HG03097 (cell line): ENCODE measurements at regions not wholly inside any gene's neighbourhood (a gene's known extent, or its start where the extent isn't known, plus 50 kb on each side); places are given as distances from the start of the nearest gene placed in this dataset.
"Not testable (repeated sequence)": the region's sequence is repeated elsewhere in the genome, so short reads cannot be mapped to it uniquely, and the experiment has no call there.

Source experiments
- ATAC-seq: cut with Tn5 transposase; IDR thresholded peaks from one replicate; pipeline ENCODE4 v1.9.1; 2021; ENCODE audit not compliant: unreplicated experiment, low FRiP score

DNA sequence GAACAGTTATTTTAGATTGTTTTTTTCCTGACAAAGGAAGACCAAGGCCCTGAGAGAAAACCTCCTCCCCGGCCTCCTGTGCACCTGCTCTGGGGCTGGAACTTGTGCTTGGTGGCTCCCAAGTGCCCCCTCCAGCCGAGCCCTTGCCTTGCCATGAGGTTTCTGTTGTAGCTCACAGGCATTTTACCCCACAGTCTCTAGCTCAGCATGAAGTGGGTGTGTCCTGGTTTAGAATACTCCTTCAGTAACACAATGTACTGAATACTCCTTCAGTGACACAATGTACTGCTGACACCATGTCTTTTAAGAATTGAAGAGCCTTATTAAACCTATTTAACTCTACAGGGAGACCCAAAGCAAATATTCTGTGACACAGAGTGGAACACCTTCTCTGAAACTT, 116.1 kb downstream of the OR4M2 start:
- ATAC-seq: not testable (repeated sequence)

DNA sequence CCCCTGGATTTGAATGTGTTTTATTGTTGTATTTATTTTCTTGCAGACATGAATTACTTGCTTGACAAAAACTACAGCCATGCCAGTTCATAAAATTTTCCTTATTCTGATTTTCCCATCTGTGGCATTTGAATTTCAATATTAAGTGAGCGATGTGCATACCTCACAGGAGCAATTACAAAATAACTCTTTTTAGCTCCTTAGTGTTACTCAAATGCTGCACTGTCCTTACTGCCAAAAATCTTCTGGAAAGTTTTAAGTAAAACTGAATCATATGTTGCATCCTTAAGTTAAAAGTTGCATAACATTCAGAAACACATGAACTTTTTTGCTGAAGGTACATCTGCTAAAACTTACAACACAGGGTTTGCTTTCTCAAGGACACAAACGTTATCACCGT, 120.1 kb downstream of the OR4M2 start:
- not testable (repeated sequence) for ATAC-seq

DNA sequence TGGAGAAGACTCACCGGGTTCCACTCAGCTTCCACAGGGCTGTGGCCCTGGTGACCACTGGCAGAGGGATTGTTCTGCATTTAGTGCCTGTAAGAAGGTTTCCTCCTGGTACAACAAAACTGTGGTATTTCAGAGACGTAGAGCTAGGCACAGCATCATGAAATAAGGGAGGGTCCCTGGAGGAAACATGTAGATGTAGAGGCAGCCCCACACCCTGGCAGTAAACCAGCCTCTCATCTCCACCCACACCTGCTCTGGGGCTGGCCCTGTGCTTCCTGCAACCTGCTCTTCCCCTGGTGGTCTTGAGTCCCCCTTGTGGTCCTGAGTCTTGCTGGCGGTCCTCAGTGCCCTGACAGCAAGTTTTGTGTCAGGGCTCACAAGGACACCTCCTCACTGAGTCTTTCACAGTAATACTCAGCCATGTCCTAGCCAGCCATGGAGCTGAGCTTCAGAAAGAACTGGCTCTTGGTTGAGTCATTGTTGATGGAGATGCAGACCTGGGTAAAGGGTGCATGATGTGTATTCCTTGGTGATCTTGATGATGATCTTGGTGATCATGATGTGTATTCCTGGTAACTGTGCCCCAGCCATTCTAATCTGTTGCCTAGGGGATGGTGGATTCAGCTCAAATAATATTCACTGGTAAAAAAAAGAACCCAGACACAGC, 121.8 kb downstream of the OR4M2 start:
- ATAC-seq: not testable (repeated sequence)

DNA sequence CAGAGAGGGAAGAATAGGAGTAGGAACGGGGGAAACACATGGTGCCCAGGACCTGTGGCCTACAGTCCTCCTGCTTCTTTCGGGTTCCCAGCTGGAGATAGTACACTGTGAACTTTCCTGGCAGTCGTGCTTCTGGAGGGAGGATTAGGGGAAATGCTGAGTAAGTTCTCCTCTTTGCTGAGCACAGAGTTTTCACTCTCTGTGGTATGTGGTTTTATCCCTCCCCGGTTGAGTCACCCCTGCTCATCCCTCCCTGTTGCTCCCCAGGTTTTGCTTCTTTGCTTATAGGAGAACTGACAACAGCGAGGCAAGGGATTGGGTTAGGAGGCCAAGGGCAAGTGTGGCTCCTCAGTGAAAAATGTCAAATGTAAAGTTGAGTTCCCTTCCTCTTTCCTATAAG, 122.9 kb downstream of the OR4M2 start:
- ATAC-seq: not testable (repeated sequence)

DNA sequence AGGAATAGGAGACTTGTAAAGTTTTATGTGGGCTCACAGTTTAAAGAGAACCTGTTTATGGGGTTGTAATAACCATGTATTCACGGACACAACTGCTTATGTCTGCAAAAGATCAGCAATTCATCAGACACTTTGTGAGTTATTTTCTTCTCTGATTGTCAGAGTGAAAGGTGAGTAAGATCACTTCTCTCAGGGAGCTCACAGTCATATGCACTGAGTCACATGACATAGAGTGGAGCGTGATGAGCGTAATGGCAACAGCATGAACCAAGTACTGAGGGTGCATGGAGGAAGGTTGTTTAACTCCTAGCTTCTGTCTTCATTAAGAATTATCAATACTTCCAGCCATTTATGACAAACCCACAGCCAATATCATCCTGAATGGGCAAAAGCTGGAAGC, 128.8 kb downstream of the OR4M2 start:
- not testable (repeated sequence) for ATAC-seq

DNA sequence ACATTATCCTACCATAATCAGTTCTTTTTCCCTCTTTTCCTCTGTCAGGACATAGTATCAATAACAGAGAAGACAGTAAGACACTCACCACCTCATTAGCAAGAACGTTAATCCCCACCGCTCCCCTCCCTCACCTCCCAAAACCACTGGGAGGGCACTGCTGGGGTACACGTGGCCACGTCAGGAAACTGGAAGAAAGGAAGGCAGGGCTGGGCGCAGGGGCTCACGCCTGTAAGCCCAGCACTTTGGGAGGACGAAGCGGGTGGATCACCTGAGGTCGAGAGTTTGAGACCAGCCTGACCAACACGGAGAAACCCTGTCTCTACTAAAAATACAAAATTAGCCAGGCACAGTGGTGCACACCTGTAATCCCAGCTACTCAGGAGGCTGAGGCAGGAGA, 142.3 kb downstream of the OR4M2 start:
- not testable (repeated sequence) for ATAC-seq

DNA sequence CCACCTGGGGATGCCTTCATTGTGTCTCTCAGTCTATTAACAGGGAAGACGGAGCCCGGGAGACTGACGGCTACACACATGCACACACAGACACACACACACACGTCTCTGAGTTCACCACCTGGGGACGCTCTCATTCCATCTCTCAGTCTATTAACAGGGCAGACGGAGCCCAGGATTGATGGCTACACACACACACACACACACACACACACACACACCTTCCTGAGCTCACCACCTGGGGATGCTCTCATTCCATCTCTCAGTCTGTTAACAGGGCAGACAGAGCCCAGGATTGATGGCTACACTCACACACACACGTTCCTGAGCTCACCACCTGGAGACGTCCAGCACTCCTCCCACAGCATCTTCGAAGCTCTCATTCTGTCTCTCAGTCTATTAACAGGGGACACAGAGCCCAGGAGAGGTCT, 143.9 kb downstream of the OR4M2 start:
- no peak for ATAC-seq

DNA sequence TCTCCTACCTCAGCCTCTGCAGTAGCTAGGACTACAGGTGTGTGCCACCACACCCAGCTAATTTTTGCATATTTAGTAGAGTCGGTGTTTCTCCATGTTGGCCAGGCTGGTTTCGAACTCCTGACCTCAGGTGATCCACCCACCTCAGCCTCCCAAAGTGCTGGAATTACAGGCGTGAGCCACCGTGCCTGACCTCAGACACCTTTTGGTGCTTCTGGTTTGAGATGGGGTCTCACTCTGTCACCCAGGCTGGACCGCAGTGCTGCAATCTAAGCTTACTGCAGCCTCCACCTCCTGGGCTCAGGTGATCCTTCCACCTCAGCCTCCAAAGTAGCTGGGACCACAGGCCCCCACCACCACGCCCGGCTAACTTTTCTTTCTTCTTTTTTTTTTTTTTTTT, 144.6 kb downstream of the OR4M2 start:
- not testable (repeated sequence) for ATAC-seq

DNA sequence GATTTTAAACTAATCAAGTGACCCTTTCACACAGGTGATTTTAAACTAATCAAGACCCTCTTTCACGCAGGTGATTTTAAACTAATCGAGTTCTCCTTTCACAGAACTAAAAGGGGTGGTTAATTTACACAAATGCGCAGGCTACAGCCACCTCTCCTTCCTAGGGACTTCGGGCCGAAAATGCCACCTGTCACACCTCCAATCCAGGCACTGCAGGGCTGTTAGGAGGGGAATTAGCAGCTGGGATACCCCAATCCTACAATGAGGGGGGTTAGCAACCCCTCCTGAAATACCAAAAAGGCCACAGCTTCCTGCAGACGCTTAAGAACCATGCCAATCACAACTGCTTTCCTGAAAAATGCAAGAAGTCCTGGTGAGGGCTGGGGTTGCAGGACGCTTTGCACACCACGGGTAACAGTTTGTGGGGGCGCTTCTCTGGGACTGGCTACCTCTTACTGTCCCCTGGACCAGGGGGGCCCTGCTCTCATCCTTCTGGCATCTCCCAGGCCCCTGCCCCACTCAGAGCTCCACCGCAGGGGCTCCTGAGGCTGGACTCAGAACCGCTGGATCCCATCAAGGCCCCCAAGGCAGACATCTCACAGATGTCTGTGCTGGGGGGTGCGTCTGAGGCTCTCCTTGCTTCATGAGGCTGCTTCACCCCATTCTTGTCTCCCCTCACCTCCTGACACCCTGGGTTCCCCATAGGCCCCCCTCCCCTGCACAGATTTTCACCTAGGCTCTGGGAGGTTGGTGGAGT, 145.9 kb downstream of the OR4M2 start:
- ATAC-seq: no peak

DNA sequence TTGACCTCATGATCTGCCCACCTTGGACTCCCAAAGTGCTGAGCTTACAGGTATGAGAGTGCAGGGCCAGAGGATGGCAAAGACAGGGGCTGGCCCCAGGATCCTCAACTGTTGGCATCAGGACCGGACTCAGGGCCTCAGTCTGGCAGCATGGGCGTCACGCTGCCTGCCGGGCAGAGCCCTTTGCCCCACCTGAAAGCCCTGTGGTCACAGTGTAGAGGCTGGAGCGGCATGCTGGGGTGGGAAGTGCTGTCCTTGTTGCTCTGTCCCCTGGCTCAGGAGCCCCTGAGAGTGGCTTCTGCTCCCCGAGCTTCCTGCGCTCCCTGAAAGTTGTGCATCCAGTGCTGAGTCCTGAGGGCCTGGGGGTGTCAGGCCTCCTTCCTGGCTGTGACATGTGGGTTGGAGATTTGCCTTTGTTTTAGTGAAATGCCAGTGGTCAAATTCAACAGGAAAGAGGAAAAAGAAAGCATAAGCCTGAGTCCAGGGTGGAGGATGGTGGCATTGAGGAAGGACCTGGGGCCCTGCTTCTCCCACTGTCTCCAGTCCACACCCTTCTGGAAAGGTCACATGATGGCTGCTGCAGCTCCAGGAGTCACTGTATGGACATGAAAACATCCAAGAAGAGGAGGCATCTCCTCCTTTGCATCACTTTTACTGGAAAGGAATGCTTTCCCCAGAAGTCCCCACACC, 147.2 kb downstream of the OR4M2 start:
- ATAC-seq: no peak

DNA sequence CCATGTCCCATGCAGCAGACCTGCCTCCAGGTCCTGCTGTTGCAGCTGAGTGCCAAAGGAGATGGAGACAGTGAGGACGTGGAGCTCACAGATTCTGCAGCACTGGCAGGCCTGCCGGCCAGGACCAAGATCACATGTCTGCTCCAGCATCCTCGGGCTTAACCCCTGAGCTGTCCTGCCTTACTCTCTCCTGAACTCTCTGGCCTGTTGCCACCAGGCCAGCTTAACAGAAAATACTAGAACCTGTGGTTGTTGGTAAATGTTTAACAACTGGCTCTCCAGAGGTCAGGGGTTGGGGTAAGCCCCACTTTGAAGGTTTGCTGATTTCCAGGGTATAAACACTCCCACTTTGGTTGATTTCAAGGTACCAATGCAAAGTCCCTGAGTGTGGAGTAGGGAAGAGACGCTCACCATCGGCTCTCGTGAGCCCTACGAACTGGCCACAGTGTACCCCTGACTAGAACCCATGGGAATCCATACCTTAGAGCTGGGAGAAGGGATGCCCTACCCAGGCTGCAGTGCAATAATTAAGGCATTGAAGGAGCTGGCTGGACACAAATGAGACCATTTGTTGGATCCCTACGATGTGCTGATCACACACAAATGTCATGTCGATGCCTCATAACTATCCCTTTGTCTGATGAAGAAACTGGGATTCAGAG, 147.9 kb downstream of the OR4M2 start:
- ATAC-seq: no peak

DNA sequence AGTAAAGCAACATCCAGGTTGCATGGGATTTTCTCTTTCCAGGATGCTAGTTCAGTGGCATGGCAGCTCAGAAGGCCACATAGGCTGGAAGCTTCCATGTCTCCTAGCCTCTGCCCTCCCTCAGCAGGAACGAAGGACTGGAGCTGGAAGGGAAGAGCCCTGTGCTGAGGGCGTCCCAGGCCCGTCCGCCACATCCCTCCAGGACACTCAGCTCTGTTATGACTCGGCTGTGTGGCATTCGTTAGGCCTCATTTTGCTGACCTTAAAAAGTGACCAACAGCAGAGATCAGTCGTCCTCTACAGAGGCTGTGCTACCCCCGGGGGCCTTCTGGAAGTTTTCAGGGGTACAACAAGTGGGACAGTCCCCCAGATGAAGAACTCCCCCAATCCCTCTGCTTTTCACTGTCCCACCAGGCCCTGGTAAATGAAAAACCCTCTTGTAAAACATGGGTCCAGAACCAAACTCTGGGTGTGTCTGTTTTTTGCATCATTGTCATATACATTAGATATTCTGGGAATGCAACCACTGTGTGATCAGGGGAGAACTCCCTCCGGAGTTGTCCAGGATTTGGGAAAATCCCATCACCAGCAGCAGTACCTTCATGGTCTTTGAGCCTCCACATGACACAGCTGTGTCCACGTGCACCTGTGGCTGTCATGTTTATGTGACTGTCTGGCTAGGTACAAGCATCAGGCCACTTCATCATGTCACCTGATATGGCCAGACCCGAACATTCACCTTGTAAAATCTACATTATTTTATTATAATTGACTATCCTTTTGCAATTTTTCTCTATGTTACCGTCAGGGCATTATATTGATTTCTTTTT, 149.9 kb downstream of the OR4M2 start:
- ATAC-seq: no peak

DNA sequence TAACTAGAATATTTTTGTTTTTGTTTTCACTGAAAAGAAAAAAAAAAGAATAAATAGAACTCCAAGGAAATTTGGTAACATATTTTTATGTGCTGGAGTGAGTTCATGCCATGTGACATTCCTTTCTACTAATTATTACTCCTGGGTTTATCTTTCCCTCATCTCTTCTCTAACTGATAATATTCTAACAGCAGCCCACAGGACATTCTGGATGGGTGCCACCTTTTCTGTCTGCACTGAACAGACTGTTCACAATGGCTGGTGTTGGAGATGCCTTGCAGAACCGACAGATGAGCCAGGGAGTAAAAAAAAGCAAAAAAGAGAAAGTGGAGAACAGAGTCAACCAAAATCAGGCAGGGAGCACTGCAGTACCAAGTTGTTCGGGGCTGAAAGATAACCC, 151.3 kb downstream of the OR4M2 start:
- ATAC-seq: no peak

DNA sequence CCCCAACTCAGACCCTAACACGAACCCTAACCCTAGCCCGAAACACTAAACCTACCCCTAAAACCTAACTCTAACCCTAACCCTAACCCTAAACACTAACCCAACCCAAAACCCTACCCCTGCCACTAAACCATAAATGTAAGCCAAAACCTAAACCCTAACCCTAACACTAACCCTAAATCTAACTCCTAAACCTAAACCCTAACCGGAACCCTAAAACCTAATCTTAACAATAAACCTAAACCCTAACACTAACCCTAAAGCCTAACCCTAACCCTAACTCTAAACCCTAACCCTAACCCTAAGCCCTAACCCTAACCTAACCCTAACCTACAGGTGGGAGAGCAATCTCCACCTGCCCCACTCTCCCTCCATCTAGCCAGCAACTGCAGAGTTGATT, 152.3 kb downstream of the OR4M2 start:
- no peak for ATAC-seq

DNA sequence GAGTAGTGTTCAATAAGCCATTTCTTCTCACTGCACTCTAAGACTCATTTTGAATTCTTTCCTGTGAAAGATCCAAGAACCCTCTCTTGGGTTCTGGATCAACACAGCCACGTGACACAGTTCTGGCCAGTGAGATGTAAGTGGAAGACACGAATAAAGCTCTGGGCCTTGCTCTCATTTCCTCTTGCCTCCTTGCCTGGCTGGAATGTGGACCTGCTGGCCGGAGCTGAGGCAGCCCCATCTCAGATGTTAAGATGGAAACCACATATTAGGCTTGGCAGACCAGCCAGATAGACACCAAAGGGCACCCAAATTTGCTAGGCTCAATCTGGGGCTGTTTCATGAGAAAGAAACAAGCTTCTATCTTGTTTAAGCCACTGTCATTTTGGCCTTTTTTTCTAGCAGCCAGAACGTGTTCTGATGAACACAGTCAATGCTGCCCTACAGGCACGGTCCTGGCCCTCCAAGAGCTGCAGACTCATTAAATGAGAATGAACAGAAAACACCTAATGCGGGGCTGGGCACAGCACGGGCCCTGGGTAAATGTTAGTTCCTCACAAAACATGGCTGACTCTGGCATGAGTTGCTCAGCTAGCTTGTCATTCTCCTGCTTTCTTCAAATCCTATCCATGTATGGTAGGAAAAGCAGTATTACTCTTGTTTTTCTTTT, 155.1 kb downstream of the OR4M2 start:
- not testable (repeated sequence) for ATAC-seq

DNA sequence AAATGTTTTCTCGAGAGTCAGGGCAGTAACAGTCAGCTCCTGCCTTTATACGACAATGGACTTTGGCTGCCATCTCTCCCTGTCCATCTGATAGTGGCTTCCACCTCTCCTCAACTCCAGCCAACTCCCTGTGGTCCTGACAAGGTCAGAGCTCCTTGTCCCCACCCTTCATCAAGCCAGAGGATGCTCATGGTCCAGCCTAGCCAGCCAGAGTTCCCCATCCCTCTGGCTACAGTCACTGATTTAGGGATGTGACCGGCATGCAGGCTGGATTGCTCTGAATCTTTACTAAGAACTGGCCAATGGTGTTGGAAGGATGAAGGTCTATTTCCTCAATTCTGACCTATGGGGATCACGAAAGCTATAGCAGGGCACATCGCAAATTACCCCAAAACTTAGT, 156.1 kb downstream of the OR4M2 start:
- ATAC-seq: no peak

DNA sequence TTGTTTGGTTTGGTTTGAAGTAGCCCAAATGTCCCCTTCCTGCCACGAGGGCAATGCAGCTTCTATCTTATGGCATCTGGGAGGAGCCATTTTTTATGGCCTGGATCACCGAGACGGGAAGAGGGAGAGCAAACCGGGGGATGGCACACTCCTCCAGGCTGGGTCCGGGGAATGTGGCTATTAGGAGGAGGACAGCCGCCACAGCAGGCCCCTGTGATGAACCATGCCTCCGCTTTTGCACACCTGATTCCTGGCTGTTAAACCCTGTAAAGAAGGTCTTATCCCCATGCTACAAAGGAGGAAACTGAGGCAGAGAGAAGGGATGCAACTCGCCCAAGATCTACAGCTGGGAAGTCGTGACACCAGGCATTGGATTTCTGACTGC, 157.6 kb downstream of the OR4M2 start:
- ATAC-seq: no peak

DNA sequence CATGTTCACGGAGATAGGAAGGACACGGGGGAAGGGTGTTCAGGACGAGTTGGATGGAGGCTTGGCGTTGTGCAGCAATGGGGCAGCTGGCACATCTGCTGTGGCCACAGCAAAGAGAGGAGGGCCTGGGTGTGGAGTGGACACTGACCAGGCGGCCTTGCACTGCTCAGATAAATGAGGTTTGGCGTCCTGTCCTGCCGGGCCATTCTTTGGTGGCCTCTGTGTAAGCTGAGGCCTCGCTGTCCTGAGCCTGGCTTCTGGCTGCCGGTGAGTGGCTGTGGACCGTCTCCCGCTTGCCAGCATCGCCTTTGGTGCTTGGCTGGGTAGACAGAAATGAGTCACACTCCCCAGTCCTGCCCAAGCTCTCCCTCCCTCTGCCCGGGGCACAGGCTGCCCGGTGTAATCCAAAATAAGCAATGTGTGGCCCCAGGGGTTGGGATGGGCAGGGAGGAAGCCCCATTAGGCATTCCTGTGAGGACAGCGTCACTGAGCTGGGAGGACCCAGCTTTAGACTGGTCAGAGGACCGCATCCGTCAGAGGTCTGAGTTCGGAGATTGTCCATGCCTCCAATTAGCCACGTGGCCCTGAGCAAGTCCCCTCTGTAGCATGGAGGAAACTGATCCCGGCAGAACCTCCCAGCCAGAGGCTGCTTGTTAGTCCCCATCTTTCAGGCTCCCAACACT, 158.1 kb downstream of the OR4M2 start:
- not testable (repeated sequence) for ATAC-seq
